ENCODE measurements at regions not wholly inside any gene's neighbourhood (a gene's known extent, or its start where the extent isn't known, plus 50 kb on each side); places are given as distances from the start of the nearest gene placed in this dataset.

- H3K27me3 ChIP-seq = no peaks in the 10 kb centered on the region
- DNase-seq = no peak
- no peak overlapping the region for H3K4me3 ChIP-seq
- H3K4me1 ChIP-seq = no peaks in the 10 kb centered on the region
- H3K27ac ChIP-seq = no peak overlapping the region
- intact Hi-C loops (cut with DNase I; ENCODE audit: low total_unique reads) = no loop called here
- H3K9me3 ChIP-seq = peaks cover 0 to under 1% of the 10 kb centered on the region in 2 donors
- no peak for TF ChIP-seq CTCF (IDR thresholded peaks at IDR 0.05)
- no peak for TF ChIP-seq POLR2A (IDR thresholded peaks at IDR 0.05)
- H3K36me3 ChIP-seq = no peaks in the 10 kb centered on the region
These were observed 212.2 kb downstream of the ZEB2 start for GRCh38 chr2:144307711-144308110.

- Histone ChIP-seq H3K4me1 (no peaks in the 10 kb centered on the region), H3K27ac (no peak overlapping the region), H3K36me3 (no peaks in the 10 kb centered on the region), H3K4me3 (no peak overlapping the region), H3K9me3 (no peaks in the 10 kb centered on the region), H3K27me3 (no peaks in the 10 kb centered on the region)
- TF ChIP-seq POLR2A (IDR thresholded peaks at IDR 0.05) = no peak
- no peak for TF ChIP-seq CTCF (IDR thresholded peaks at IDR 0.05)
- intact Hi-C loops (cut with DNase I; ENCODE audit: low total_unique reads) = no loop called here
- DNase-seq = no peak
These were observed 215.7 kb downstream of the ZEB2 start for GRCh38 chr2:144304202-144304601.

- Histone ChIP-seq H3K36me3 (no peaks in the 10 kb centered on the region), H3K9me3 (no peaks in the 10 kb centered on the region), H3K27ac (no peak overlapping the region), H3K4me1 (no peaks in the 10 kb centered on the region), H3K27me3 (no peaks in the 10 kb centered on the region), H3K4me3 (no peak overlapping the region)
- intact Hi-C loops (cut with DNase I; ENCODE audit: low total_unique reads) = no loop called here
- DNase-seq = no peak
- TF ChIP-seq CTCF (IDR thresholded peaks at IDR 0.05) = no peak
- TF ChIP-seq POLR2A (IDR thresholded peaks at IDR 0.05) = no peak
These were observed 219.3 kb downstream of the ZEB2 start for GRCh38 chr2:144300632-144301031.

GRCh38 chr2:144290276-144290675, 229.6 kb downstream of the ZEB2 start:
- DNase-seq = no peak
- Histone ChIP-seq H3K36me3 (no peaks in the 10 kb centered on the region), H3K27me3 (no peaks in the 10 kb centered on the region), H3K4me3 (no peak overlapping the region), H3K9me3 (no peaks in the 10 kb centered on the region), H3K27ac (no peak overlapping the region), H3K4me1 (no peaks in the 10 kb centered on the region)
- intact Hi-C loops (cut with DNase I; ENCODE audit: low total_unique reads) = no loop called here
- TF ChIP-seq CTCF (IDR thresholded peaks at IDR 0.05) (no peak), POLR2A (IDR thresholded peaks at IDR 0.05) (no peak)

GRCh38 chr2:144288438-144288837, 231.5 kb downstream of the ZEB2 start:
- Histone ChIP-seq H3K27me3 (no peaks in the 10 kb centered on the region), H3K27ac (no peak overlapping the region), H3K9me3 (no peaks in the 10 kb centered on the region), H3K36me3 (no peaks in the 10 kb centered on the region), H3K4me3 (no peak overlapping the region), H3K4me1 (no peaks in the 10 kb centered on the region)
- DNase-seq = no peak
- TF ChIP-seq POLR2A (IDR thresholded peaks at IDR 0.05) (no peak), CTCF (IDR thresholded peaks at IDR 0.05) (no peak)
- intact Hi-C loops (cut with DNase I; ENCODE audit: low total_unique reads) = no loop called here

All from uterus (tissue), 3 donors.